NCI-H1930 (cell line): ENCODE measurements at regions not wholly inside any gene's neighbourhood (a gene's known extent, or its start where the extent isn't known, plus 50 kb on each side); places are given as distances from the start of the nearest gene placed in this dataset.
"Not testable (repeated sequence)": the region's sequence is repeated elsewhere in the genome, so short reads cannot be mapped to it uniquely, and the experiment has no call there.

Source experiments
- DNase-seq, 2 experiments: peaks; one replicate each; lab custom pipeline; 2025; lab: John Stamatoyannopoulos, UW

DNA sequence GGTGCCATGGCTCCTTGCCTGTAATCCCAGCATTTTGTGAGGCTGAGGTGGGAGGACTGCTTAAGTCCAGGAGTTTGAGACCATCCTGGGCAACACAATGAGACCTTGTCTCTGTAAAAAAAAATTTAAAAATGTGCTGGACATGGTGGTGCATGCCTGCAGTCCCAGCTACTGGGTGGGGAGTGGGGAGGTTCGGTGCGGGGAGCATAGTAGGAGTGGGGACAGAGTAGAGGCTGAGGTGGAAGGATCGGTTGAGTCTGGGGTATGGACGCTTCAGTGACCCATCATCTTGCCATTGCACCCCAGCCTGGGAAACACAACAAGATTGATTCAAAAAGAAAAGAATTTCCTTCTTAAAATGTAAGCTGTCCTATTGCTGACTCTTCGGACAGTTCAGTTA, 1490.0 kb upstream of the GBE1 start:
- no peak for DNase-seq

DNA sequence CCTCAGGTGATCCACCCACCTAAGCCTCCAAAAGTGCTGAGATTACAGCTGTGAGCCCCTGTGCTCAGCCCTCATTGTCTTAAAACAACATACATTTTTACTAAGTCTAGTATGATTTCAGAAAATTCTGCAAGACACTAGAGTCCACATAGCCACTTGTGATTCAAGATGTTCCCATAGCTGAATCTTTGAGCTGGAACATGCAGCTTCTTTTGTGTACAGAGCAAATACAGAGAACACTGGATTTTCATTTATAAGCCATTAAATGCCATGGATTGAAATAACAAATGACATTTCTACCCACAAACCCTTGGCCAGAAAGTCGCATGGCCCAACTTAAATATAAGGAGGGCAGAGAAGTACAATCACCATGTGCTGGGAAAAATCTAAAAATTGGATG, 1489.2 kb upstream of the GBE1 start:
- no peak for DNase-seq

DNA sequence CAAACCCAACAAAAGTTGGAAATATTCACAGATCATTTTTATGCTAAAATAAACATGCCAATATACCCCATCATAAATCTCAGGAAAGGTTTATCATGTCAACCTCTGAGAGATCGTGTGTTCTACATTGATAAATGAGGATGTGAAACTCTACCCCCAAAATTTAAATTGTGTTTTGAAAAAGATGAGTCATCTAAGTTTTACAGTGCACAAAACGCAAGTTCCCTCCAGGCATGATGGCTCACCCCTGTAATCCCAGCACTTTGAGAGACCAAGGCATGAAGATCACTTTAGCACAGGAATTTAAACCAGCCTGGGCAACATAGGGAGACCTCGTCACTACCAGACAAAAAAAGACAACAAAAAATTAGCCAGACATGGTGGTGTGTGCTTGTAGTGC, 1487.0 kb upstream of the GBE1 start:
- DNase-seq: no peak

DNA sequence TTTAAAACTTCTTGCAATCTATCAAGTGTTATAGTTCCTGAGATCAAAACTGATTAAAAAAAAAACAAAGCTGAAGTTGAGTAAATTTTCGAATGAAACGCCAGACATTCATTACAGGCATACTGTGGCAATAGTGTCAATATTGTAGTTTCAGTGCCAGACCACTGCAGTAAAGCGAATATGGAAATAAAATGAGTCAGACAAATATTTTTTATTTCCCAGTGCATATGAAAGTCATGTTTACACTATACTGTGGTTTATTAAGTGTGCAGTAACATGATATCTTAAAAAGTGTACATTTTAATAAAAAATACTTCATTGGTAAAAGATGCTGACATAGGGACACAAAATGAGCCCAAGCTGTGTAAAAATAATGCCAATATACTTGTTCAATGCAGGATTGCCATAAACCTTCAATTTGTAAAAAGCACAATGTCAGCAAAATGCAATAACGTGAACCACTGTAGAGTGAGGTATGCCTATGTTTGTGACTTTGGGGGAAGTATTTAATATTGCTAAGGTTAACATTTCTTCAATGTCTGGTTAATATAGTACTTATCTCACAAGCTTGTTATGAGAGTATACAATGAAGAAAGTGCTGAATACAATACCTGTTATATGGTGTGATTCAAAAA, 1473.9 kb upstream of the GBE1 start:
- DNase-seq: no peak

DNA sequence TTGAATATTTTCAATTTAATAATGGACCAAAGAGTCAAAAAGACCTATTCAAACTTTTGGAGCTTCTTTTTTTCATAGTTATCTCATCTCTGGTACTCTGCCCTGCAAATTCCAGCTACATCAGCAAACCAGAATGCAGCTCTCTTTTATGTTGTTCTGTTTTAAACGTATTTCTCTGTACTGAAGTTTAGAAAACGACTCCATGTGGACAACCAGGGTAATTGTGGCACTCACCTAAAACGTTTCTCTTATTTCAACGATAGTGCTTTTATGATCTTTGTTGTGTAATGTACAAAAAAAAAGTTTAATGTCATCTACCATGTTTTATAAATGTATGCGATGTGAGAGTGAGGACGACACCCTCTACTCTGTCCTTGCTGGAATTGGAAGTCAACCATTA, 1472.3 kb upstream of the GBE1 start:
- no peak for DNase-seq

DNA sequence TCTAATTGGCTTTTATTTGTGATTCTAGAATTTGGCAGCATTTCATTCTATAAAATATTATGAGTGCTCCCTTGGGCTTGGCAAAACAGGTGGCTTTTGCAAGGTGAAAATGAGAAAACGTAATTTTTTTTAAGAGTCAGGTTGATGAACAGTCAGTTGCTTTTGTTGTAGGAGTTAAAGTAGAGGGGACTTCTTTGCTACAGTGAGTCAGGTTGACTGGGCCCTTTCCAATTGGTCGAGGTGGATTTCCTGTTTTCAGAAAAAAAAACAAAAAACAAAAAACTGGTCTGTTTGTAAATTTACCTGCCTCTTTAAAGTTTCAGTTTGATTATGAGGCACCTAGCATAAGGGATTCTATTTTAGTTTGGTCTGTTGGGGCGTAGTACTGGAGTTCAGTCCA, 1469.4 kb upstream of the GBE1 start:
- no peak for DNase-seq

DNA sequence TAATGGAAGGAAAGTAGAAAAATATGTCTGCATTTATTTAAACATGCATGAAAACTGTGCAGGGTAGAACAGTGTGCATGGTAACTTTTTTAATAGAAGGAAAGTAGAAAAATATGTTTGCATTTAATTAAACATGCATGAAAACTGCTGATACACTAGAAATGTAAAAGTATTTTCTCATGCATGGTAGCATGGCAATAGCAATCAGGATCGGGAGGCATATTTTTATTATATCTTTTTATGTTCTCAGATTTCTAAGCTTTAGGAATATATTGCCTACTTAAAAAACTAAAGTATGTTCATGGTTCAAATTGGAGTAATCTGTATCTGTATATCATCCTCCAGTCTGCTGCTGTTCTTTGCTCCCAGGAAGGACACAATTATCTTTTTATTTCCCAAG, 1468.9 kb upstream of the GBE1 start:
- no peak for DNase-seq

DNA sequence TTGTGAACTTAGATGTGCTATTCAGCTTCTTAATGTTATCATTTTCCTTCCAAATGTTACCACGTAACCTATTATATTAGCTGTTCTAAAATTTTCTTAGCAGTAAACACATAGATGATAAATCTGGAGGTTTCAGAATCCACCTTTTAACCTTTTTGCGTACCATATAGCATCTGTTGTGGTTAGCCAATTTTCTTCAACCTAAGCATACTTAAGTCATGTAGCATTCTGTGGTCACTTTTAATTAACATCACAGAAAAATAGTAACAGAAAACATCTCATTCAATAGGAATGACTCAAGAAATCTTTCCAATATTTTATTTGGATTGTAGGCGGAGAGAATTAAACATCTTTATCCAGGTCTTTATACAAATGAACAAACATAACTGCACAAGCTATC, 1465.3 kb upstream of the GBE1 start:
- DNase-seq: no peak

DNA sequence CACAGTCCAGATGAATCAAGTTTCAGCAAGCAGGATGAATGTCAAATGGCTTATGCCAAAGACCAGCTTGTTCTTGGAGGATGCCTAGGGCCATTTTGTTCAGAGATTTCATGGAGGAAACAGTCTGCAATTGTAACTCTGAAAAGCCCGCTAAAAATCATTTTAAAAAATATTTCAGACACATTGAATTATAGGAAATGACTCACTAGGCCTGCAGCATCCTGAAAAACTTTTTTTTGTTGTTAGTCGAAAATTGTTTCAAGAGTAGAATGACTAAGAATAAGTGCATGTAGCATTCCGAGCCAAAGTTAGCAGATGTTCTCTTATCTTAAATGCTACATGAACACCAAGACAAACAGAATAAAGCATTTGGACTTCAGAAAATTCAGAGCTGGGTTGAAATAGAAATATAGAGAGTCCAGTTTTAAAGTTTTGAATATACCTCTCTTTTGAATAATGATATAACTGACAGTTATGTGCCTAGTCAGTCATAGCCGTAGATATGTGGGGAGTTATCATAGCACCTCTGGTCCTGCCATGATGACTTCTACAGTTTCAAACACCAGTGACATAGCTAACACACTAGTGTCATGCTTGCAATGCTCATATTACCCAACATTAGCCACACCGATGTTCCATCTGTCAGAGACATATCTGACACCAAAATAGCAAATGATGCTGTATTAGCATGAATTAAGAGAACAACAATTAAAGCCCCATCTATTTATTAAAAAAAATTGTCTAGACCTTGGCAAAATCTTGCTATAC, 1462.8 kb upstream of the GBE1 start:
- no peak for DNase-seq

DNA sequence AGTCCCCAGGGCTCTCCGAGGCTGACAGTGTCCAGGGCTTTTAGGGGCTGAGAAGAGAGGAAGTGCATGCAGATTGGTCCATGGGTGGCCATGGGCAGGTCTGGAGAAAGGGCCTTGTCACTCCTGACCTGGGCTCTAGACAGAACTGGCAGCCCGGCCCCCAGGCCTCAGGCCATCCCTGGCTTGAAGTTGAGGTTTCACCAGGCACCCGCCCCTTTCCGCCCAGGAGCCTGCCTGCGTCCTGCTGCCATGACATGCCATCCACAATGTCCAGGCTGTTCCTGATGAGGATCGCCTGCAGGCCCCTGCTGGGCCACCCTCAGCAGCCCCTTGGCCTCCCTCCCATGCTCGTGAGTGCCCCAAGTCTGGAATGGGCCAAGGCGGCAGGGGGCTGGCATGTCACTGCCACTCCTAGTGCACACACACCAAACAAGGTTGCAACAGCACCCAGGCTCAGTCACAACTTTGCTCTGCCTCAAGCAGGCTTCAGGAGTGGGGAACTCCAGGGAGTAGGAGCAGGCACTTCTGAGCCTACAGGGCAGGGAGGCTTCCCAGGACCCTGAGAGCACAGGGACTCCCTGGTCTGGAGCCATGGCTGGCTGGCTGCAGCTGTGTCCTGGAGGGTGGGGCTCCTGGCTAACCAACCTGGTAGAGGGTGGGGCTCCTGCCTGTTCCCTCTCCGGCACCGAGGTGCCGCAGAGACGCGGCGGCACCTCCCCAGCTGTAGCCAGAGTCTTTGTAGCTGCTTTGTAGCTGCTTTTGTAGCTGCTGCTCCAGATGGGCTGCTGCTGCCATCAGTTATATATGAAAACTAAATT, 1457.1 kb upstream of the GBE1 start:
- no peak for DNase-seq

DNA sequence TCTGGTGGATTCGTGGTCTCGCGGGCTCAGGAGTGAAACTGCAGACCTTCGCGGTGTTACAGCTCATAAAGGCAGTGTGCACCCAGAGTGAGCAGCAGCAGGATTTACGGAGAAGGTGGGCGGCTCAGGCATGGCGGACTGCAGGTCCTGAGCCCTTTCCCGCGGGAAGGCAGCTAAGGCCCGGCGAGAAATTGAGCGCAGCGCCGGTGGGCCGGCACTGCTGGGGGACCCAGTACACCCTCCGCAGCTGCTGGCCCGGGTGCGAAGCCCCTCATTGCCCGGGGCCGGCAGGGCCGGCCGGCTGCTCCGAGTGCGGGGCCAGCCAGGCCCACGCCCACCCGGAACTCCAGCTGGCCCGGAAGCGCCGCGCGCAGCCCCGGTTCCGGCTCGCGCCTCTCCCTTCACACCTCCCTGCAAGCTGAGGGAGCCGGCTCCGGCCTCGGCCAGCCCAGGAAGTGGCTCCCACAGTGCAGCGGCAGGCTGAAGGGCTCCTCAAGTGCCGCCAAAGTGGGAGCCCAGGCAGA, 1456.2 kb upstream of the GBE1 start:
- not testable (repeated sequence) for DNase-seq

DNA sequence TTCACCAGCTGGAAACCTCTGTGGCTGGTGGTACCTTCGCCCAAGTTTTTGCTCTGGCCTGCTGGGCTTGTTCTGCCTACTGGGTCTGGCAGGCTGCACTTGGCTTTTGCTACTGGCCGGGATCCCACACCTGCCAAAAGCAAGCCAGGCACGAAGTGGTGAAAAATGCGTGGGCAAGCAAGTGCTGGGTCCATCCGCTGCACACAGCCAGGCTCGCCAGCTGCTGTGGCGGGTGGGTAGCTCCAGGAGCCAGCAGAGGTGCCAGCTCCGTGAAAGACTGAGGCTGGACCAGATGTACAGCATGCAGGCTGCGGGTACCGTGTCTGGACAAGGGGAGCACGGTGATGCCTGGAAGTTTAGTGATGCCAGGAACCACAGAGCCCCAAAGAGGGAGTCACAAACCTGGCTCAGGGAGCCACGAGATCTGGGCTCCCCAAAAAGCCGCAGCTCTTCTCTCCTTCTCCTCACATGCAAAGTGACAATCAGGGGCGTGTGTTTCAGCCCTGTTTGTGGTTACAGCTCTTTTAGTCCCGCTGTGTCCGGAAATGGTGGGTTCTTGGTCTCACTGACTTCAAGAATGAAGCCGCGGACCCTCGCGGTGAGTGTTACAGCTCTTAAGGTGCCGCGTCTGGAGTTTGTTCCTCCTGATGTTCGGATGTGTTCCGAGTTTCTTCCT, 1455.6 kb upstream of the GBE1 start:
- DNase-seq: no peak

DNA sequence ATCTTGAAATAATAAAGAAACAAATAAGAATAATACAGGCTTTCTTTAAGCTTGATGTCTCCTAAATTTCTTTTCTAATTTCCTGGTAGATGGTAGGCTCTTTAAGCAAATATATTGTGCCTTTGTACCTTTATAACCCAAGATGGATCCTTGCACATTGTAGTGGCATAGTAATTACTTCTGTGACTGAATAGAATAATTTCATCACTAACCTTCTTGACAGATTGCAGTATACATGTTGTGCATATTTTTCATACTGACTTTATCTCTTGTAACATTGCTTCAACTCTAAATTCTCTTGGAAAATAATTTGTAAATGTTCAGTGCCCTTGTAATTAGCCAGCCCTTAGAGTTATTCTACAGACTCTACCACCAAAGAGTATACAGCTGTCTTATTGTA, 1433.8 kb upstream of the GBE1 start:
- no peak for DNase-seq

DNA sequence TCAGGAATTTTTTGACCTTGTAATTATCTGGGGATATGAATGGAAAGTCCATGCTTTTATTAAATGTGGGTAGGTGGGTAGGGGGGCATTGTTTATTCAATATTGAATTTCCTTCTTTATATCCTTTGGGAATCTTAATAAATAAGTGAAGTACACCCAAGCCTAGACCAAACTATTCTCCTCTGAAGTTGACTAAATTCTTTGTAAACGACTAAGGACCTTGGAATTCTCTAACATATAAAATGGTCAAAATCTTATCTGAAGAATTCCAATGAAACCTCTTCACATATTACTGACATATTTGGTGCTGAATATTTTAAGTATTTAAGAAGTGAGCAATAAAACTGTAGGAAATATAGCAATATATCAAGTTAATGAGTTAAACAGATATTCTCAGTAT, 1432.1 kb upstream of the GBE1 start:
- no peak for DNase-seq

DNA sequence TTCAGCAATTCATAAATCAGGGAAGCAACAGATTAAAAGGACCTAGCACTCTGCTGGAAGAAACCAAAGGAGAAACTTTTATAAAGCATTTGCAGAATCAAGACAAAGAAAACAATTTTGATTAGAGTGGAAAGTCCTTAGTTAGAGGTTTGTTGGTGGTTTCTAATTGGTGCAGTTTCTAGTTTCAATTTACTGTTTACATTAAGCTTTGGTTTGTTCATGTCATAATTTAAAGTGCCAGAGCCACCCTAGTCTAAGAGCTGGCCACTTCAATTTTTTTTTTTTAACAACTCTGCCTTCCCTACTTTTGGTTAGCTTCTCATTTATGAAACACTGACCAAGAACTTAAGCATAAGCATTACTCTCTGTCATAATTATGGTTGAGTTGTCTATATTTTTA, 1428.2 kb upstream of the GBE1 start:
- no peak for DNase-seq

DNA sequence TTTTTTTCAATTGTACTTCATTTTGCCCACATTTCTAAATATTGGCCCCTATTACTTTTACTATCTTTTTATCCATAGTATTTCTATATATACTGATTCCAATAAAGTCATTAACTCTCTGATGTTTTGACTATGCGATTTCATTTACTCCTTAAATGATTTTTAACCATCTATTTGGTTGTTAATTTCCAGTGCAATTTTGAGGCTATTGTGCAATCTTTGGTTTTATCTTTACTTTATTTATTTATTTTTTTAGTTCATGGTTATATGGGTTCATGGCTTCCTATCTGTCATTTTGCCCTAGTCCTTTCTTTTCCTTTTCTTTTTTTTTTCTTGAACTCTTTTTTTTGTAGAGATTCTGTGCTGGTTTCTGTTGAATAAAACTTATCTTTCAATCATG, 1408.0 kb upstream of the GBE1 start:
- no peak for DNase-seq

DNA sequence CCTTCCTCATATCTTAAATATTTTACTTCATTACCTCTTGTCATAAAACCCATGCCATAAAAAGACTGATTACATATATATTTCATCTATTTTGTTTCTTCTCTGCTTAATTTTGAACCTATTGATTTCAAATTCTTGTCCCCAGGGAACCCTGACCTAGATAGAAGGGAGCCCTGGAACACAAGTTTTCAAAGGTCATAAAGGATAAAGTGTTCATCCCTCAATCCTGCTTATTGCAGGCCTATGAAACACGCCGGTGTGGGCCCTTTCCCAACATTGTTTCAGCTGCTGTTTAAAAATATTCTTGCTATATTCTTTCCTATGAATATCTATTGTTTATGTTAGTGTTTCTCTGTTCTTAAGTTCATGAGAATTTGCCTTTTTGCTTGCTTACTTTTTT, 1389.5 kb upstream of the GBE1 start:
- DNase-seq: no peak

DNA sequence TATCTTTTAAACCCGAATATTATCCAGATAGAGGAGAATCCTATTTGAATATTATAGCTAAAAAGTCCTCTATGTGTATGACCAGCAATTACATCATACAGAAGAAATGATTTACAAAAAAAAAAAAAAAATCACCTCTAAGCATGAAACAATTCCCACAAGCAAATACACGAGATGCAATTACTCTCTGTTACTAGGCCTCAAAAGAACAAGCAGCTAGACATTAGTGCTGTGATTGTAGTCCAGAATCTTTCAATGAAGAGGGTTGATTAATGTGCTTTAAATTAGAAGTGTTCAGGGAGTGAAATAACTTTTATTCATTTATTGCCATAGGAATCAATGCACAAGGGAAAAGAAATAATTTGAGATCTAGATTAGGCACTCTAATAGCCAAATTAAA, 1379.5 kb upstream of the GBE1 start:
- DNase-seq: no peak

DNA sequence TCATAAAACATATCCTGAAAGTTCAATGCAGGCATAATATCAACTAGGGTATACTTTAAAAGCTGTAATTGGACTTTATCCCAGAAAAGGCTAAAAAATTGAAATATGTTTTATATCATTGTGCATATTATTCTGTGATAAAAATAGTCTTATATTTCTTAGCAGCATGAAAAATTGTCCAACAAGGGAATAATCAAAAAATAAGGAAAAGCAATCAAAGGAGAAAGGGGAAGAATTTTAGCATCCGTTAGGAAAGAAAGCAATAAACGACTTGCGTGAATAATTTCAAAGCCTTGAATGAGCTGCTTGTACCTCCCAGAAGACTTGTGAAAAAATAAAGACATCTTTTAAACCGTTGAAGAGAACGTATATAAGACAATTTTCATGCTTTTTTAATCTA, 1369.8 kb upstream of the GBE1 start:
- DNase-seq: no peak

DNA sequence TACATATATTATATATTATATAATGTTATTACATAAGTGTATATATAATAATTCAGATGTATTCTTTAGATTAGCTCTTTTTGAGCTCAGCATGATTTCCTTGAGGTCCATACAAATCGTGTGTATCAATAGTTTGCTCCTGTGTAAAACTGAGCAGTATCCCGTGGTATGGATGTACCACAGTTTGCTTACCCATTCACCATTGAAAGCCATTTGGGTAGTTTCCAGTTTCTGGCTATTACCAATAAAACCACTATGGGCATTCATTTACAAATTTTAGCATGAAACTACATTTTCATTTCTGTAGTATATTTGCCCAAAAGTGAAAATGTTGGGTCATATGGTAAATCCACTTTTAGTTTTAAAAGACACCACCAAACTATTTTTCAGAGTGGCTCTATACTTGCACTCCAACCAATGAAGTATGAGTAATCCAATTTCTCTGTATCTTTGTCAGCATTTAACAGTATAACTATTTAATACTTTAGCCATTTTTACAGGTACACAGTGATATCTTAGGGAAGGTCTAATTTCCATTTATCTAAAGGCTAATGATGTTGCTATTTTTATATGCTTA, 1361.4 kb upstream of the GBE1 start:
- no peak for DNase-seq

DNA sequence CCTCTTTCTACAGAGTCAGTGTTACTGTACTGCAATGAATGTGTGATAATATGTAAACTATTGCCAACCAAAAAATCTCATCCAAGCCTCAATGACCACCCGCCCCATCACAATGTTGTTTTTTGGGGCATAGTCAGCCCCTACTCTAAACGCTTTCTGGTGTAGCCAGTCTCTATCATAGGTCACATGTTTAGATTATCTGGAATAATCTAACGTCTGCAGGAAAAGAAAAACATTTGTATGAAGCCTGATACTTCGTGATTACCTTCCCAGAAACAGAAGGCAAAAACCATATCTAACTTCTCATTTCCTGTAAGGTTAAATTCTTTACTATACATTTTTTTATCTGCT, 1331.8 kb upstream of the GBE1 start:
- no peak for DNase-seq
